ENCODE measurements at regions not wholly inside any gene's neighbourhood (a gene's known extent, or its start where the extent isn't known, plus 50 kb on each side); places are given as distances from the start of the nearest gene placed in this dataset.

- no peak overlapping the region for H3K9ac ChIP-seq (ENCODE audit: low read depth in 1 of 2, low read length in 2 of 2)
- H3K36me3 ChIP-seq (ENCODE audit: control insufficient read depth in 2 of 2, insufficient read depth in 2 of 2, low read length in 2 of 2): no peaks in the 10 kb centered on the region
- no peak overlapping the region for H3K27ac ChIP-seq (ENCODE audit: low read depth in 2 of 2, low read length in 2 of 2)
- no peak overlapping the region for H3K4me3 ChIP-seq (ENCODE audit: low read length in 2 of 2)
- H3K27me3 ChIP-seq (ENCODE audit: control insufficient read depth in 2 of 2, insufficient read depth in 2 of 2, low read length in 2 of 2): no peaks in the 10 kb centered on the region
- no peaks in the 10 kb centered on the region for H3K4me1 ChIP-seq (ENCODE audit: control insufficient read depth in 2 of 2, insufficient read depth in 2 of 2, low read length in 2 of 2)
- no peaks in the 10 kb centered on the region for H3K9me3 ChIP-seq (ENCODE audit: control insufficient read depth in 2 of 2, low read length in 2 of 2)
These were observed 134.6 kb upstream of the ADAMTS18 start for GRCh38 chr16:77569406-77569805.

DNA sequence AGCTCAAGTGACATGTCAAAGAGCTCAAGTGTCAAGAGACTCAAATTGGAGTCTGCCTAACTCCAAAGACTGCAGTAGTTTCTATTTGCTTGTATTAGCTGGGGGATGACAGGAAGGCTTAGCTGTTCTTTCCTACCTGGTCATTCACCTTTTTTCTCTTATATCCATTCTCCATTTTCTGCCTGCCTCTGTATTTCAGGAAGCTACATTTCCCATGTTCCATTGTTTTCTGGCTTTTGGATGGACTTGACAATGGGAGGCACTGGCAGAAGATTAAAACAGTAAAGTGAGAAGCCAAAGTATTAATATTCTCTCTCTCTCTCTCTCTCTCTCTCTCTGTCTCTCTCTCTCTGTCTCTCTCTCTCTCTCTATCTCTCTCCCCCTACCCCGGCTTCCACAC is 135.7 kb upstream of the ADAMTS18 start:
- no peaks in the 10 kb centered on the region for H3K9me3 ChIP-seq (ENCODE audit: control insufficient read depth in 2 of 2, low read length in 2 of 2)
- no peaks in the 10 kb centered on the region for H3K36me3 ChIP-seq (ENCODE audit: control insufficient read depth in 2 of 2, insufficient read depth in 2 of 2, low read length in 2 of 2)
- H3K4me3 ChIP-seq (ENCODE audit: low read length in 2 of 2): no peak overlapping the region
- no peaks in the 10 kb centered on the region for H3K27me3 ChIP-seq (ENCODE audit: control insufficient read depth in 2 of 2, insufficient read depth in 2 of 2, low read length in 2 of 2)
- no peak overlapping the region for H3K27ac ChIP-seq (ENCODE audit: low read depth in 2 of 2, low read length in 2 of 2)
- H3K4me1 ChIP-seq (ENCODE audit: control insufficient read depth in 2 of 2, insufficient read depth in 2 of 2, low read length in 2 of 2): no peaks in the 10 kb centered on the region
- no peak overlapping the region for H3K9ac ChIP-seq (ENCODE audit: low read depth in 1 of 2, low read length in 2 of 2)

- Histone ChIP-seq H3K36me3 (ENCODE audit: control insufficient read depth in 2 of 2, insufficient read depth in 2 of 2, low read length in 2 of 2) (no peaks in the 10 kb centered on the region), H3K4me1 (ENCODE audit: control insufficient read depth in 2 of 2, insufficient read depth in 2 of 2, low read length in 2 of 2) (no peaks in the 10 kb centered on the region), H3K9me3 (ENCODE audit: control insufficient read depth in 2 of 2, low read length in 2 of 2) (no peaks in the 10 kb centered on the region), H3K27ac (ENCODE audit: low read depth in 2 of 2, low read length in 2 of 2) (no peak overlapping the region), H3K27me3 (ENCODE audit: control insufficient read depth in 2 of 2, insufficient read depth in 2 of 2, low read length in 2 of 2) (no peaks in the 10 kb centered on the region), H3K4me3 (ENCODE audit: low read length in 2 of 2) (no peak overlapping the region), H3K9ac (ENCODE audit: low read depth in 1 of 2, low read length in 2 of 2) (no peak overlapping the region)
These were observed 136.5 kb upstream of the ADAMTS18 start for GRCh38 chr16:77571115-77571862.

DNA sequence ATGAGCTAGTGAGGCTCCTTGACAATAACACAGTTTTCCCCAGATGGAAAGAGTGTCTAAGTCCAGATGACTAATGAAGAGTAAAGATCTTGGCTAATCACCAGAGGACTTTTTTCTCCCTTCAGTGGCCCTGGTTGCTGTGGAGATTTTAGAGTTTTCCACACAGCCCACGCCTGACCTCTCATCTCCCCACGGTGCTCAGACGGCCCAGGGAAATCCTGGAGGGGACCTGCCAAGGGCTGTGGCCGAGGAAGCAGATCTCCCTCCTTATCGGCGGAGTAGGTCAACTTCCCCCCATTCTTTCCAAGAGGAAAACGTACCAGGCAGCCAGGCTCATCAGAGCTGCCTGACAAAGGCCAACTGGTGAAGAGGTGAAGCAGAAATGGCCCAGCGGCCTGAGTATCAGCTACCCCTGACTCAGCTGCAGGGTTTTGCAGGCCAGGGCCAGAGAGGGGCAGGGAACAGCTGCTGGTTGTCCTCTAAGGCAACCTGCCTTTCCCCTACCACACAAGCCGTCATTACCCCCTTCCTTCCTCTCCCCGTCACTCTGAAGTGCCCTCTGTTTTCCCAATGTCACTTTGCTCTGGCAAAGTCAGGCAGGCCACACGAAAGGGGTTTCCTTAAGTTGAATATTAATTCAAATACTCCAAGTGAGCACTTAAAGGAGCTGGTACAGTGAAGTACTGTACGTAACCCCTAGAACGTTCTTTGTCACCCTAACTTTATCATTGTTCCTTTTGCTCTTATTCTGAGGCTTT is 140.2 kb upstream of the ADAMTS18 start:
- no peaks in the 10 kb centered on the region for H3K9me3 ChIP-seq (ENCODE audit: control insufficient read depth in 2 of 2, low read length in 2 of 2)
- H3K36me3 ChIP-seq (ENCODE audit: control insufficient read depth in 2 of 2, insufficient read depth in 2 of 2, low read length in 2 of 2): no peaks in the 10 kb centered on the region
- no peaks in the 10 kb centered on the region for H3K4me1 ChIP-seq (ENCODE audit: control insufficient read depth in 2 of 2, insufficient read depth in 2 of 2, low read length in 2 of 2)
- no peak overlapping the region for H3K4me3 ChIP-seq (ENCODE audit: low read length in 2 of 2)
- H3K27me3 ChIP-seq (ENCODE audit: control insufficient read depth in 2 of 2, insufficient read depth in 2 of 2, low read length in 2 of 2): no peaks in the 10 kb centered on the region
- H3K27ac ChIP-seq (ENCODE audit: low read depth in 2 of 2, low read length in 2 of 2): no peak overlapping the region
- H3K9ac ChIP-seq (ENCODE audit: low read depth in 1 of 2, low read length in 2 of 2): no peak overlapping the region

- H3K36me3 ChIP-seq (ENCODE audit: control insufficient read depth in 2 of 2, insufficient read depth in 2 of 2, low read length in 2 of 2): no peaks in the 10 kb centered on the region
- no peak overlapping the region for H3K27ac ChIP-seq (ENCODE audit: low read depth in 2 of 2, low read length in 2 of 2)
- H3K4me3 ChIP-seq (ENCODE audit: low read length in 2 of 2): no peak overlapping the region
These were observed 142.9 kb upstream of the NUDT7 start for GRCh38 chr16:77579351-77579891.

DNA sequence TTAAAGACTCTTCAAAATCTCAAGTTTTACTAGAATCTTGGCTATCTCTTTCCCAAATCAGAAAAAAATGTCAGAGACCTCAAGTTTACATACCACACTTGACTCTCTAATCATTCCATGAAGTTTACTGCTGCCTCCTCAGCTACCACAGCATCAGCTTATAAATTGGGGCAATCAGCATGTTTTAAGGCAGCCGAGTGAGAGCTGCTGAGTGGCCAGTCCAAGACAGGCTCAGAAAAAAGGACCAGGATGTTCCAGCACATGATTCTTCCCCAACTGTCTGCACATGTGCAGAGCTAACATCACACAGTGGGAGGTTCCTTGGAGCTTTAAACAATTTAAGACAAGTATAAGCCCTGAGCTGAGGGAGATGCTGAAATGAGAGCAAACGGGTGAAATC is 140.6 kb upstream of the NUDT7 start:
- Histone ChIP-seq H3K9ac (ENCODE audit: low read depth in 1 of 2, low read length in 2 of 2) (no peak overlapping the region), H3K27me3 (ENCODE audit: control insufficient read depth in 2 of 2, insufficient read depth in 2 of 2, low read length in 2 of 2) (no peaks in the 10 kb centered on the region), H3K36me3 (ENCODE audit: control insufficient read depth in 2 of 2, insufficient read depth in 2 of 2, low read length in 2 of 2) (no peaks in the 10 kb centered on the region), H3K27ac (ENCODE audit: low read depth in 2 of 2, low read length in 2 of 2) (no peak overlapping the region), H3K4me1 (ENCODE audit: control insufficient read depth in 2 of 2, insufficient read depth in 2 of 2, low read length in 2 of 2) (no peaks in the 10 kb centered on the region), H3K9me3 (ENCODE audit: control insufficient read depth in 2 of 2, low read length in 2 of 2) (no peaks in the 10 kb centered on the region), H3K4me3 (ENCODE audit: low read length in 2 of 2) (no peak overlapping the region)

More at GRCh38 chr16:77579351-77579891, 142.9 kb upstream of the NUDT7 start:
- Histone ChIP-seq H3K27me3 (ENCODE audit: control insufficient read depth in 2 of 2, insufficient read depth in 2 of 2, low read length in 2 of 2) (no peaks in the 10 kb centered on the region), H3K9ac (ENCODE audit: low read depth in 1 of 2, low read length in 2 of 2) (no peak overlapping the region), H3K9me3 (ENCODE audit: control insufficient read depth in 2 of 2, low read length in 2 of 2) (no peaks in the 10 kb centered on the region), H3K4me1 (ENCODE audit: control insufficient read depth in 2 of 2, insufficient read depth in 2 of 2, low read length in 2 of 2) (no peaks in the 10 kb centered on the region)

DNA sequence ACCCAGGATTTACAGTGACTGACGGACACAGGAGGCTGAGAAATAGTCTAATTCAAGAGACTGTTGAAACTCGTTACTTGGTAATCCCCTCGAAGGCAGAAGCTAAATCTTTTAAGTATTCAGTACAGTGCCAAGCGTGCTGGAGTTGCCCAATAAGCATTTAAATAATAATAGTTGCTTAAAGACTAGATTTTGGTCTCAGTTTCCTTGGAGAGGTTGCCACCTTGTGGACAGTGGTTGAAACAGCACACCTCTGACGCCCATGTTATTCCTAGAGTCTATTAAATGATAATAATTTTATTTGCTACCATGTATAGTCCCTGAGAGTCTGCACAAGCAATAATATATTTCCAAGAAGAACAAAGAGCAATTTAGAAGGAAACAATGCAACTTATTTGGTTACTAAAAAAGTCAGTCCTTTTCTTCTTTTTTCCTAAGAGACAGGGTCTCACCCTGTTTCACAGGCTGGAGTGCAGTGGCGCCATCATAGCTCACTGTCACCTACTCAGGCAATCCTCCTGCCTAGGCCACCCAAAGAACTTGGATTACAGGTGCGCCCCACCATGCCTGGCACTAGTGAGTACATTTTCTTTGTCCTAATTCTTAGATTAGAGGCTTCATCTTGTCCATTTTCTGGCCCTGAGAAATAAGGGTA is 138.0 kb upstream of the NUDT7 start:
- Histone ChIP-seq H3K9ac (ENCODE audit: low read depth in 1 of 2, low read length in 2 of 2) (no peak overlapping the region), H3K9me3 (ENCODE audit: control insufficient read depth in 2 of 2, low read length in 2 of 2) (no peaks in the 10 kb centered on the region), H3K36me3 (ENCODE audit: control insufficient read depth in 2 of 2, insufficient read depth in 2 of 2, low read length in 2 of 2) (no peaks in the 10 kb centered on the region), H3K4me1 (ENCODE audit: control insufficient read depth in 2 of 2, insufficient read depth in 2 of 2, low read length in 2 of 2) (no peaks in the 10 kb centered on the region), H3K27me3 (ENCODE audit: control insufficient read depth in 2 of 2, insufficient read depth in 2 of 2, low read length in 2 of 2) (no peaks in the 10 kb centered on the region), H3K4me3 (ENCODE audit: low read length in 2 of 2) (no peak overlapping the region), H3K27ac (ENCODE audit: low read depth in 2 of 2, low read length in 2 of 2) (no peak overlapping the region)

DNA sequence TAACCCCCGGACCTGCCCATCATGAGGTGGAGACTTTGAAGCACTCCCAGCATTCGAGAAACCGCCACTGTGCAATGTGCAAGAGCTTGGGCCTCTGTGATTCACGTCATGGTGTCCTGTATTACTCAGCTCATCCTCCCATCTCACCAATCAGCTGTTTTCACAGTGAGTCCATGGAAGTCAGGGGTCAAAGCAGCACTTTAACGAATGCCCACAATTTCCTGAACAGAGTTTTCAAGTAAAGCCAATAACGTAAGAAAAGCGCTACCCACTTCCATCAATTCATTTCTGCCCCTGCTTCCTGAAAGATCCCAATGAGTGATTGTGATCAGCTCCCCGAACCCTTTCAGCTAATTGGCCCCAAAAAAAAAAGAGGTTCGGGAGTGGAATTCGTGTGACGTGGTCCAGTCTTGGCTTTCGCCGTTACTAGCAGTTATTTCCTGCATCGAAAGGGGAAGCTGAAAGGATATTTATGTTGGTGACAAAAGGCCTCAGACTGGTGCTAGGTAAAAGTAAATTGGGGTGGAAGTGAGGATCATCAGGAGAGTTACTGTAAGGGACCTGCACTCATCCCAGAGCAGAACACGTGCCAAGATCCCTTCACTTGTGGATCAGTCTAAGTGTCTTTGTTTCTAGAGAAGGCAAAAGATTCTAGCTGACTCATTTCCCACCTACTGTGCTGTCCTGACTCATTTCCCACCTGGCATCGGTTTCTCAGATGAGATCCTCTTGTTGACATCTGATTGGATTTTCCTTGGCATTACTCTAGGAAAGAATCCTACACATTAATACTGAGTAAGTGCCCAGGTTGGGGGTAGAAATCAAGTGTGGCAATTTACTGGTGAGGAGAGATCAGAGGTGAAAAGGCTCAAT is 136.7 kb upstream of the NUDT7 start:
- Histone ChIP-seq H3K4me1 (ENCODE audit: control insufficient read depth in 2 of 2, insufficient read depth in 2 of 2, low read length in 2 of 2) (no peaks in the 10 kb centered on the region), H3K9me3 (ENCODE audit: control insufficient read depth in 2 of 2, low read length in 2 of 2) (no peaks in the 10 kb centered on the region), H3K4me3 (ENCODE audit: low read length in 2 of 2) (no peak overlapping the region), H3K27ac (ENCODE audit: low read depth in 2 of 2, low read length in 2 of 2) (no peak overlapping the region), H3K36me3 (ENCODE audit: control insufficient read depth in 2 of 2, insufficient read depth in 2 of 2, low read length in 2 of 2) (no peaks in the 10 kb centered on the region), H3K27me3 (ENCODE audit: control insufficient read depth in 2 of 2, insufficient read depth in 2 of 2, low read length in 2 of 2) (no peaks in the 10 kb centered on the region), H3K9ac (ENCODE audit: low read depth in 1 of 2, low read length in 2 of 2) (no peak overlapping the region)

DNA sequence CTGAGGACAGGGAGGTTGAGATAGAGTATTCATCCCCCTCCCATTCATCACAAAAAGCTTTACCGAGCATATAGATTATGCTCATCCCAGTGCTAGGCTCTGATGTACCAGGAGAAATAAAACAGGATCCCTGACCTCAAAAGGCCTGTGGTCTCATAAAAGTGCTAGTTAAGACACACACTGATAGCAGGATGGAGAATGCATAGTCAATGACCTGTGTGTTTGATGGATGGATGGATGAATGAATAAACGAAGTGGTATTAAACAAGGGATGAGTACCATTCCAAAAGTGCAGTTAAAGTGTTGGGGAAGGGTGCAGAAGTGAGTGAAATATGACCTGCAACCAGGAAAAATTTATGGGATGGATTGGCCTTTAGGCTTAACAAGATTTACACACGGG is 133.9 kb upstream of the NUDT7 start:
- Histone ChIP-seq H3K4me1 (ENCODE audit: control insufficient read depth in 2 of 2, insufficient read depth in 2 of 2, low read length in 2 of 2) (no peaks in the 10 kb centered on the region), H3K36me3 (ENCODE audit: control insufficient read depth in 2 of 2, insufficient read depth in 2 of 2, low read length in 2 of 2) (no peaks in the 10 kb centered on the region), H3K27ac (ENCODE audit: low read depth in 2 of 2, low read length in 2 of 2) (no peak overlapping the region), H3K9ac (ENCODE audit: low read depth in 1 of 2, low read length in 2 of 2) (no peak overlapping the region), H3K9me3 (ENCODE audit: control insufficient read depth in 2 of 2, low read length in 2 of 2) (no peaks in the 10 kb centered on the region), H3K4me3 (ENCODE audit: low read length in 2 of 2) (no peak overlapping the region), H3K27me3 (ENCODE audit: control insufficient read depth in 2 of 2, insufficient read depth in 2 of 2, low read length in 2 of 2) (no peaks in the 10 kb centered on the region)
